ENCODE measurements at regions not wholly inside any gene's neighbourhood (a gene's known extent, or its start where the extent isn't known, plus 50 kb on each side); places are given as distances from the start of the nearest gene placed in this dataset.

- Histone ChIP-seq H3K9ac (ENCODE audit: low read length) (peak overlapping the region; percentile 78), H3K36me3 (replicated peaks; ENCODE audit: low read depth, low read length) (peaks cover 4% of the 10 kb centered on the region), H3K4me3 (ENCODE audit: low read length) (peak overlapping the region; percentile 13; the same call in 1 of the 2 replicates), H3K9me3 (ENCODE audit: insufficient read depth, low read length) (no peaks in the 10 kb centered on the region), H4K20me1 (ENCODE audit: insufficient read depth, low read length) (no peaks in the 10 kb centered on the region), H3K79me2 (ENCODE audit: low read length) (no peaks in the 10 kb centered on the region), H3K27me3 (ENCODE audit: low read depth, low read length) (no peaks in the 10 kb centered on the region), H3K4me2 (ENCODE audit: low read length) (peak overlapping the region; percentile 48), H3K4me1 (ENCODE audit: low read length) (peaks cover 81% of the 10 kb centered on the region), H2AFZ (ENCODE audit: low read depth, low read length) (no peak overlapping the region), H3K27ac (ENCODE audit: low read length) (peak overlapping the region; percentile 99)
- TF ChIP-seq EZH2phosphoT487 (IDR thresholded peaks at IDR 0.05; ENCODE audit: low read depth), result no peak
- TF ChIP-seq, protein P1, sequence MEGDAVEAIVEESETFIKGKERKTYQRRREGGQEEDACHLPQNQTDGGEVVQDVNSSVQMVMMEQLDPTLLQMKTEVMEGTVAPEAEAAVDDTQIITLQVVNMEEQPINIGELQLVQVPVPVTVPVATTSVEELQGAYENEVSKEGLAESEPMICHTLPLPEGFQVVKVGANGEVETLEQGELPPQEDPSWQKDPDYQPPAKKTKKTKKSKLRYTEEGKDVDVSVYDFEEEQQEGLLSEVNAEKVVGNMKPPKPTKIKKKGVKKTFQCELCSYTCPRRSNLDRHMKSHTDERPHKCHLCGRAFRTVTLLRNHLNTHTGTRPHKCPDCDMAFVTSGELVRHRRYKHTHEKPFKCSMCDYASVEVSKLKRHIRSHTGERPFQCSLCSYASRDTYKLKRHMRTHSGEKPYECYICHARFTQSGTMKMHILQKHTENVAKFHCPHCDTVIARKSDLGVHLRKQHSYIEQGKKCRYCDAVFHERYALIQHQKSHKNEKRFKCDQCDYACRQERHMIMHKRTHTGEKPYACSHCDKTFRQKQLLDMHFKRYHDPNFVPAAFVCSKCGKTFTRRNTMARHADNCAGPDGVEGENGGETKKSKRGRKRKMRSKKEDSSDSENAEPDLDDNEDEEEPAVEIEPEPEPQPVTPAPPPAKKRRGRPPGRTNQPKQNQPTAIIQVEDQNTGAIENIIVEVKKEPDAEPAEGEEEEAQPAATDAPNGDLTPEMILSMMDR (IDR thresholded peaks at IDR 0.05; ENCODE audit: low read depth, low read length), result no peak
These were observed 88.7 kb downstream of the UGCG start for GRCh38 chr9:111985315-111985714.

DNA sequence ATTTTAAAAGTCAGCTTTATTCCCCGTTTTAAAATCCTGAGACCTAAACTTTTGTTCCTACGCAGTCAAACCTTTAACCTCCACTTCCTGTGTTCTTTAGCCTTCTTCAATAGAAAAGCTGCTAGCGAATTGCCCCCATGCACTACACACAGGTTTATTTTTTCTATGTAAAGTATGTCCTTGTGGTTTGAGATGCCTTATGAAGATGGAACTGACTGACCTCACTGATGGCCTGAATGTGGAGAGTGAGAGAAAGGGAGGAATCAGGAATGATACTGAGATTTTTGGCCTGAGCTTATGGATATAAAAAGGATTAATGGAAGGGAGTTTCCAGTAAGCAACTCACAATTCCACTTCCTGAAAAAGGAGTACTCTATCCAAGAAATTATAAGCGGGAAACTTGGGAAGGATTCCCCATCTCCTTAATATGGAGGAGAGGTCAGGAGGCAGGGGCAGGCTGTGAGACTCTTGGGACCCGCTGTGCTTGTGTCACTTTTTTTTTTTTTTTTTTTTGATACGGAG is 89.5 kb downstream of the UGCG start:
- Histone ChIP-seq H3K27me3 (ENCODE audit: low read depth, low read length) (no peaks in the 10 kb centered on the region), H3K9me3 (ENCODE audit: insufficient read depth, low read length) (no peaks in the 10 kb centered on the region; the same call in 1 of the 2 replicates), H3K4me3 (ENCODE audit: low read length) (peak overlapping the region; percentile 6; the same call in 1 of the 2 replicates), H3K4me1 (ENCODE audit: low read length) (peaks cover 74% of the 10 kb centered on the region), H3K36me3 (replicated peaks; ENCODE audit: low read depth, low read length) (peaks cover 5% of the 10 kb centered on the region), H3K79me2 (ENCODE audit: low read length) (no peaks in the 10 kb centered on the region), H3K4me2 (ENCODE audit: low read length) (peak overlapping the region; percentile 48), H2AFZ (ENCODE audit: low read depth, low read length) (no peak overlapping the region), H4K20me1 (ENCODE audit: insufficient read depth, low read length) (no peaks in the 10 kb centered on the region), H3K27ac (ENCODE audit: low read length) (peak overlapping the region; percentile 99), H3K9ac (ENCODE audit: low read length) (peak overlapping the region; percentile 78)
- TF ChIP-seq, protein P1 (IDR thresholded peaks at IDR 0.05; ENCODE audit: low read depth, low read length), result no peak
- no peak for TF ChIP-seq EZH2phosphoT487 (IDR thresholded peaks at IDR 0.05; ENCODE audit: low read depth)
